H1 (cell line): ENCODE measurements at regions not wholly inside any gene's neighbourhood (a gene's known extent, or its start where the extent isn't known, plus 50 kb on each side); places are given as distances from the start of the nearest gene placed in this dataset.

Experiments
- CTCF ChIA-PET: fragments of 300-600 bp; sonication (Branson Sonifier 250); formaldehyde crosslinking; loops from one replicate; lab custom pipeline; 2021; ENCODE audit not compliant: partially characterized antibody; lab: Charles Lee
- POLR2A ChIA-PET: fragments of 300-600 bp; sonication (Branson Sonifier 250); formaldehyde crosslinking; loops from one replicate; lab custom pipeline; 2021; ENCODE audit warnings: inconsistent platforms; ENCODE audit not compliant: partially characterized antibody; lab: Charles Lee
- DNase-seq, 2 experiments: peaks; one replicate each; pipeline versions ENCODE4 v3.0.0 to v3.0.0-alpha.2; 2010 to 2022; ENCODE audit warnings: low spot score in 2 of 2, low read depth in 1 of 2, mixed read lengths in 1 of 2
- FAIRE-seq: peaks from 2 replicates; lab custom pipeline; 2011; peaks lifted over from hg19 to GRCh38; lab: Jason Lieb, UNC
- H2AFZ ChIP-seq: 2 replicates; pipeline ENCODE4 v1.8.1; 2012; ENCODE audit warnings: low read length, inconsistent platforms
- H2AK5ac ChIP-seq: 2 replicates; pipeline ENCODE4 v1.6.1; 2013; ENCODE audit warnings: low read depth, low read length
- H2BK120ac ChIP-seq: replicated peaks from 2 replicates; pipeline ENCODE3; 2013; ENCODE audit warnings: low read depth, low read length, inconsistent platforms
- H2BK12ac ChIP-seq: 2 replicates; pipeline ENCODE4 v1.6.1; 2013; ENCODE audit warnings: low read depth, low read length
- H2BK15ac ChIP-seq: 2 replicates; pipeline ENCODE4 v1.6.1; 2013; ENCODE audit warnings: low read length
- H2BK20ac ChIP-seq: 2 replicates; pipeline ENCODE4 v1.6.1; 2013; ENCODE audit warnings: low read length
- H2BK5ac ChIP-seq: 2 replicates; pipeline ENCODE4 v1.6.1; 2013; ENCODE audit warnings: low read depth, low read length
- H3K14ac ChIP-seq: 2 replicates; pipeline ENCODE4 v1.6.1; 2013; ENCODE audit warnings: inconsistent platforms; ENCODE audit not compliant: insufficient read length
- H3K18ac ChIP-seq: 2 replicates; pipeline ENCODE4 v1.6.1; 2013; ENCODE audit warnings: low read length; ENCODE audit errors: extremely low read depth
- H3K23ac ChIP-seq: 2 replicates; pipeline ENCODE4 v1.6.1; 2013; ENCODE audit warnings: inconsistent platforms; ENCODE audit not compliant: insufficient read length
- H3K23me2 ChIP-seq: 2 replicates; pipeline ENCODE4 v1.6.1; 2013; ENCODE audit warnings: low read depth, low read length
- H3K27ac ChIP-seq: 2 replicates; pipeline ENCODE4 v1.6.1; 2011; ENCODE audit warnings: low read depth, low read length, inconsistent platforms
- H3K27me3 ChIP-seq, 4 experiments: replicated peaks in 1 of 4; 1 replicate in 1 of 4; 2 replicates in 3 of 4; pipeline versions ENCODE4 v1.6.1 to v1.8.1; 2011 to 2013; ENCODE audit warnings: low read length in 3 of 4, mild to moderate bottlenecking in 3 of 4, inconsistent platforms in 2 of 4, mixed read lengths in 2 of 4, moderate library complexity in 1 of 4; ENCODE audit not compliant: control insufficient read depth in 3 of 4, insufficient read depth in 3 of 4; ENCODE audit errors: extremely low read depth in 1 of 4
- H3K36me3 ChIP-seq, 4 experiments: 2 replicates each; pipeline versions ENCODE4 v1.6.1 to v1.8.1; 2011 to 2013; ENCODE audit warnings: mild to moderate bottlenecking in 4 of 4, low read length in 3 of 4, moderate library complexity in 2 of 4, control low read depth in 1 of 4, inconsistent platforms in 1 of 4; ENCODE audit not compliant: insufficient read depth in 4 of 4, control insufficient read depth in 2 of 4
- H3K4ac ChIP-seq: replicated peaks from 2 replicates; pipeline ENCODE3; 2013; ENCODE audit warnings: low read length, low read depth, mixed read lengths, inconsistent platforms; ENCODE audit not compliant: insufficient read length
- H3K4me1 ChIP-seq, 4 experiments: replicated peaks in 1 of 4; 1 replicate in 1 of 4; 2 replicates in 3 of 4; pipeline versions ENCODE4 v1.6.1 to v1.8.1; 2011 to 2013; ENCODE audit warnings: low read length in 3 of 4, inconsistent platforms in 2 of 4, mixed read lengths in 1 of 4; ENCODE audit not compliant: insufficient read depth in 4 of 4, control insufficient read depth in 3 of 4
- H3K4me2 ChIP-seq, 2 experiments: 2 replicates each; pipeline versions ENCODE4 v1.6.1 to v1.8.1; 2011 to 2013; ENCODE audit warnings: low read depth in 2 of 2, low read length in 2 of 2, control low read depth in 1 of 2, inconsistent platforms in 1 of 2, mild to moderate bottlenecking in 1 of 2; ENCODE audit not compliant: insufficient read depth in 1 of 2
- H3K4me3 ChIP-seq, 4 experiments: fragments of 200-600, 300-600 bp in 1 of 4; sonication (generic), shearing (Covaris generic), sonication (Bioruptor Twin) in 1 of 4; 2 replicates each; pipeline versions ENCODE4 v1.5.1 to v1.8.1; 2011 to 2016; ENCODE audit warnings: low read length in 4 of 4, low read depth in 3 of 4, control low read depth in 2 of 4, inconsistent platforms in 2 of 4, mild to moderate bottlenecking in 2 of 4, mixed read lengths in 1 of 4, moderate library complexity in 1 of 4; ENCODE audit not compliant: insufficient read depth in 2 of 4; ENCODE audit errors: extremely low read depth in 1 of 4
- H3K56ac ChIP-seq: replicated peaks from 2 replicates; pipeline ENCODE3; 2013; ENCODE audit warnings: low read depth, mild to moderate bottlenecking, mixed read lengths, low read length, inconsistent platforms; ENCODE audit not compliant: insufficient read length
- H3K79me1 ChIP-seq: 2 replicates; pipeline ENCODE4 v1.6.1; 2013; ENCODE audit warnings: low read depth, low read length, control low read depth
- H3K79me2 ChIP-seq, 2 experiments: 2 replicates each; pipeline versions ENCODE4 v1.6.1 to v1.8.1; 2012 to 2013; ENCODE audit warnings: low read length in 2 of 2, mild to moderate bottlenecking in 2 of 2, inconsistent platforms in 1 of 2; ENCODE audit not compliant: insufficient read depth in 2 of 2, control insufficient read depth in 1 of 2
- H3K9ac ChIP-seq, 4 experiments: replicated peaks in 1 of 4; 1 replicate in 1 of 4; 2 replicates in 3 of 4; pipeline versions ENCODE4 v1.6.1 to v1.8.1; 2011 to 2013; ENCODE audit warnings: low read depth in 3 of 4, low read length in 3 of 4, control low read depth in 2 of 4, mild to moderate bottlenecking in 2 of 4, moderate library complexity in 2 of 4, inconsistent platforms in 1 of 4; ENCODE audit errors: extremely low read depth in 1 of 4
- H3K9me3 ChIP-seq, 2 experiments: 2 replicates each; pipeline versions ENCODE4 v1.6.1 to v1.8.1; 2012 to 2013; ENCODE audit warnings: mild to moderate bottlenecking in 2 of 2, moderate library complexity in 2 of 2, control low read depth in 1 of 2, inconsistent platforms in 1 of 2, low read depth in 1 of 2, low read length in 1 of 2, mixed read lengths in 1 of 2; ENCODE audit not compliant: insufficient read depth in 2 of 2
- H4K20me1 ChIP-seq, 2 experiments: replicated peaks in 1 of 2; 2 replicates each; pipeline versions ENCODE3 to v1.8.1; 2011 to 2013; ENCODE audit warnings: inconsistent platforms in 2 of 2, low read length in 2 of 2, mild to moderate bottlenecking in 1 of 2; ENCODE audit not compliant: insufficient read depth in 2 of 2, control insufficient read depth in 1 of 2
- H4K5ac ChIP-seq: 2 replicates; pipeline ENCODE4 v1.6.1; 2013; ENCODE audit warnings: low read length, low read depth, mixed read lengths, inconsistent platforms; ENCODE audit not compliant: insufficient read length
- H4K8ac ChIP-seq: 2 replicates; pipeline ENCODE4 v1.8.0; 2013; ENCODE audit warnings: mild to moderate bottlenecking, moderate library complexity, low read length, inconsistent platforms; ENCODE audit not compliant: insufficient read depth; ENCODE audit errors: extremely low read depth
- H4K91ac ChIP-seq: replicated peaks from 2 replicates; pipeline ENCODE3; 2013; ENCODE audit warnings: low read length, mixed read lengths, inconsistent platforms; ENCODE audit not compliant: insufficient read length
- BRCA1 ChIP-seq: IDR thresholded peaks from 2 replicates; pipeline ENCODE4 v1.6.1; 2012; ENCODE audit warnings: low read depth, low read length, improper control_type of control experiment
- EP300 ChIP-seq, 2 experiments: IDR thresholded peaks; 1 replicate in 1 of 2; 2 replicates in 1 of 2; pipeline ENCODE4 v1.6.1; 2011 to 2012; ENCODE audit warnings: low read depth in 2 of 2, low read length in 2 of 2, mild to moderate bottlenecking in 2 of 2, borderline replicate concordance in 1 of 2, inconsistent platforms in 1 of 2, moderate library complexity in 1 of 2
- KDM4A ChIP-seq: IDR thresholded peaks from one replicate; pipeline ENCODE4 v1.7.1; 2012; ENCODE audit warnings: low read depth, mild to moderate bottlenecking, moderate library complexity, low read length, inconsistent platforms; ENCODE audit not compliant: severe bottlenecking
- MAX ChIP-seq: IDR thresholded peaks from 2 replicates; pipeline ENCODE4 v1.6.1; 2012; ENCODE audit warnings: inconsistent platforms
- POU5F1 ChIP-seq: IDR thresholded peaks from 2 replicates; pipeline ENCODE4 v1.6.1; 2011; ENCODE audit warnings: low read depth, mild to moderate bottlenecking, low read length, moderate library complexity
- WGBS, 2 experiments: shearing (Covaris generic) in 1 of 2; methylation state at CpG; one replicate each; pipeline versions ENCODE4 v1.1.6 to v1.1.7; 2013 to 2015; ENCODE audit warnings: low lambda C conversion rate in 2 of 2, mixed read lengths in 2 of 2, inconsistent platforms in 1 of 2, low coverage in 1 of 2, missing lambda C conversion rate in 1 of 2; ENCODE audit not compliant: insufficient replicate concordance in 2 of 2, insufficient coverage in 1 of 2, insufficient read length in 1 of 2; ENCODE audit errors: extremely low coverage in 1 of 2, missing lambda C conversion rate in 1 of 2; 5-methylcytosine and 5-hydroxymethylcytosine counted together
- TF ChIP-seq, protein P1 (sequence below): IDR thresholded peaks from 2 replicates; pipeline ENCODE4 v1.6.1; 2011; ENCODE audit warnings: low read length, improper control_type of control experiment

DNA sequence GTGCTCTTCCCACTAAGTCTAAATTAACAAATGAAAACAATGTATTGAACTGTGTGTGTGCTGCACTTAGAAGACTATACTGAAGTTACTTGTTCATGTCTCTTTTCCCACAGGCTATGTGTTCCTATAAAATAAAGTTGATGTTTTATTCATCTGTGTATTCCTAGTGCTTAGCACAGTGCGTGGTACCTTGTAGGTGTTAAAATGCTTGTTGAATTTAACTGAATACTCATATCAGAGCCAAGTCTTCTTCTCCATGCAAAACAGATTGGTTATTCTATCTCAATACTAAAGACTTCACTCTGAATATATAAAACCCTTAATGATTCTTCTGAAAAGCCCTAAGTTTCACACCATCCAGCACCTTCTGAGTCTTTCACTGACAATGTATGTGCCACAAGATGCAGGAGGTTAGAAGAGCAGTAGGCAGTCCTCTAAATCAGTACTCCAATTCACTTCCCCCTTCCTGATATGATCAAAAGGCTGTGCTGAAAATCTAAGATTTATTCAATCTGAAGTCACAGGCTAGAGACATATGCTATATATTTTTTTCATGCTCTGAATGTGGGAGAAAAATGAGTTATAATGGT, 231.7 kb upstream of the CCDC150 start:
- Histone ChIP-seq H3K79me1 (no peaks in the 10 kb centered on the region), H4K5ac (no peak overlapping the region), H3K56ac (no peak overlapping the region), H4K8ac (no peak overlapping the region), H2BK5ac (no peak overlapping the region), H3K23ac (no peak overlapping the region), H4K91ac (no peak overlapping the region), H2AFZ (no peak overlapping the region), H3K4me3 (no peak overlapping the region), H3K27ac (no peak overlapping the region), H3K14ac (no peak overlapping the region), H3K27me3 (no peaks in the 10 kb centered on the region), H2AK5ac (no peak overlapping the region), H3K18ac (no peak overlapping the region), H3K23me2 (no peaks in the 10 kb centered on the region), H2BK15ac (no peak overlapping the region), H4K20me1 (no peaks in the 10 kb centered on the region), H3K4ac (no peak overlapping the region), H3K79me2 (no peaks in the 10 kb centered on the region), H3K4me1 (no peaks in the 10 kb centered on the region), H2BK120ac (no peak overlapping the region), H2BK20ac (no peak overlapping the region), H3K36me3 (no peaks in the 10 kb centered on the region), H2BK12ac (no peak overlapping the region), H3K9me3 (no peaks in the 10 kb centered on the region), H3K4me2 (no peak overlapping the region), H3K9ac (no peak overlapping the region)
- POLR2A ChIA-PET, result interaction anchor here (1.2 kb wide), 1 partner anchor 8 kb away, joined by 3 read pairs; no protein-coding TSS in a partner anchor
- WGBS, 2 experiments, result 86% methylated on average over 1 of the region's 1 CpG; no CpG with 5 or more reads in 1 of the 2 experiments
- CTCF ChIA-PET, result interaction anchor here (1.1 kb wide), 2 partner anchors 7 to 110 kb away, joined by 3 to 4 read pairs; no protein-coding TSS in a partner anchor
- FAIRE-seq (no peak), DNase-seq (no peak)
- TF ChIP-seq KDM4A (no peak), BRCA1 (no peak), MAX (no peak), POU5F1 (no peak), EP300 (IDR thresholded peaks at IDR 0.05; ENCODE audit: borderline replicate concordance in 1 of 2, low read depth in 2 of 2, low read length in 2 of 2) (no peak)
- TF ChIP-seq, protein P1, sequence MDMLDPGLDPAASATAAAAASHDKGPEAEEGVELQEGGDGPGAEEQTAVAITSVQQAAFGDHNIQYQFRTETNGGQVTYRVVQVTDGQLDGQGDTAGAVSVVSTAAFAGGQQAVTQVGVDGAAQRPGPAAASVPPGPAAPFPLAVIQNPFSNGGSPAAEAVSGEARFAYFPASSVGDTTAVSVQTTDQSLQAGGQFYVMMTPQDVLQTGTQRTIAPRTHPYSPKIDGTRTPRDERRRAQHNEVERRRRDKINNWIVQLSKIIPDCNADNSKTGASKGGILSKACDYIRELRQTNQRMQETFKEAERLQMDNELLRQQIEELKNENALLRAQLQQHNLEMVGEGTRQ, result no peak
